ENCODE measurements at regions not wholly inside any gene's neighbourhood (a gene's known extent, or its start where the extent isn't known, plus 50 kb on each side); places are given as distances from the start of the nearest gene placed in this dataset.

DNA sequence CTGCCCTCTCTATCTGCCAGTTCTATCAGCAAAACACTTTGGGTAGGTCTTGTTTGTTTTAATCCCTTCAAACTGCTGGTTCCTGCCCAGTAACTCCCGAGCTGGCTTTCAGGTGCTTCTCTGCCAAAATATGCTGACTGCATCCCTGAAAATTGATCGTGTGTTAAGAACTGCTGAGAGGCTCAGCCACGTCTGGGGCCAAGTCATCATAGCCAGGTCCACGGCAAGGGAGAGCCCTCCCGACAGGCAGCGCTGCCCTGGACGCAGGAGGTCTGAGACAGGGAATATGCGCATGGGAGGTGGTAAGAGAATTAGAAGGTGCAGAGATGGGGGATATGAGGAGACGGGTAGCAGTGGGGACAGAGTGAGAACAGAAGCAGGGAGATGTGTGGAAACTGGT lies 179.7 kb upstream of the TOPAZ1 start:
- Histone ChIP-seq H3K9ac (ENCODE audit: low read length) (no peak overlapping the region), H3F3A (ENCODE audit: insufficient read depth, low read length) (no peaks in the 10 kb centered on the region), H3K4me2 (ENCODE audit: low read length) (no peak overlapping the region), H3K36me3 (ENCODE audit: insufficient read depth, low read length) (no peaks in the 10 kb centered on the region), H3K9me3 (ENCODE audit: low read length) (no peaks in the 10 kb centered on the region), H4K20me1 (ENCODE audit: insufficient read depth, low read length) (no peaks in the 10 kb centered on the region), H3K4me1 (ENCODE audit: insufficient read depth, low read length, severe bottlenecking) (no peaks in the 10 kb centered on the region), H3K4me3 (ENCODE audit: low read depth, low read length, poor library complexity, severe bottlenecking) (no peak overlapping the region), H3K27me3 (ENCODE audit: insufficient read depth, low read length) (no peaks in the 10 kb centered on the region), H3K27ac (ENCODE audit: low read depth, low read length, poor library complexity, severe bottlenecking) (no peak overlapping the region), H3K79me2 (ENCODE audit: insufficient read depth, low read length) (no peaks in the 10 kb centered on the region), H2AFZ (ENCODE audit: low read length) (no peak overlapping the region), H3K9me2 (ENCODE audit: low read depth, low read length) (no peaks in the 10 kb centered on the region)
- TF ChIP-seq, protein P1, sequence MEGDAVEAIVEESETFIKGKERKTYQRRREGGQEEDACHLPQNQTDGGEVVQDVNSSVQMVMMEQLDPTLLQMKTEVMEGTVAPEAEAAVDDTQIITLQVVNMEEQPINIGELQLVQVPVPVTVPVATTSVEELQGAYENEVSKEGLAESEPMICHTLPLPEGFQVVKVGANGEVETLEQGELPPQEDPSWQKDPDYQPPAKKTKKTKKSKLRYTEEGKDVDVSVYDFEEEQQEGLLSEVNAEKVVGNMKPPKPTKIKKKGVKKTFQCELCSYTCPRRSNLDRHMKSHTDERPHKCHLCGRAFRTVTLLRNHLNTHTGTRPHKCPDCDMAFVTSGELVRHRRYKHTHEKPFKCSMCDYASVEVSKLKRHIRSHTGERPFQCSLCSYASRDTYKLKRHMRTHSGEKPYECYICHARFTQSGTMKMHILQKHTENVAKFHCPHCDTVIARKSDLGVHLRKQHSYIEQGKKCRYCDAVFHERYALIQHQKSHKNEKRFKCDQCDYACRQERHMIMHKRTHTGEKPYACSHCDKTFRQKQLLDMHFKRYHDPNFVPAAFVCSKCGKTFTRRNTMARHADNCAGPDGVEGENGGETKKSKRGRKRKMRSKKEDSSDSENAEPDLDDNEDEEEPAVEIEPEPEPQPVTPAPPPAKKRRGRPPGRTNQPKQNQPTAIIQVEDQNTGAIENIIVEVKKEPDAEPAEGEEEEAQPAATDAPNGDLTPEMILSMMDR (IDR thresholded peaks at IDR 0.05; ENCODE audit: low read length) = no peak
- TF ChIP-seq EZH2 (IDR thresholded peaks at IDR 0.05; ENCODE audit: borderline replicate concordance, low read length) = no peak

DNA sequence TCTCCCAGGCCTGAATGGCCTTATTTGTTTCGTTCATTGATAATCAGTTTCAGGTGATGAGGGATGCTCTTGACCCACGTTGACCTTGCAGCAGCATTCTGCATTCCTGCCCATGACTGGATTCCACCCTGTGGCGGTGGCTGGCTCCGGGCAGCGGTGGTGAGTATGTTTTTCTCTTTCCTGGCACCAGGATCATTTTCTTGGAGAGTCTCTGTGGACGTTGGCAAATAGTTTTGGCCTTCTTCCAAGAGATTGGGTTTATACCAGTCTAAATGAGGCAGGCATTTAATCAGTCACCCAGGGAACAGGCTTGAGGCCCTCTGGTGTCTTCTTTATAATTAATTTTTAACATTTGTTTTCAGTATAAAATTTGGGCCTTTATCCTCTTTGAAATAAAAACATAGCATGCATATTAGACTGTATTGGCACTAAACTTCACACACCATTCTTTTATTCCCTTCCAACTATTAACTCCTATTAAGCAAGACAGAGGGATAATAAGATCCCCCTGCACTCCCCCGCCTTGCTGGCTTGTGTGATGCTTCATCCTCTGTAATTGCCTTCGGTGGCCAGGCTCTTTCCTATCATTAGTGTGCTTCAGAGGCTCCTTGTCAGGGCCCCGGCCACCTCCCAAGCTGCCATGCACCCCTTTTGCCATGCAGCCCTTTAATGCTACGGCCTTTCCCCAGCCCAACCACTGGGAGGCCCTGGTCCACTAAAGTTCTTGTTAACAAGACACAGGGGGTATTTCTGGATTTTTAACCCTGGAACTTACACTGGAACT lies 176.2 kb upstream of the TOPAZ1 start:
- Histone ChIP-seq H3K4me3 (ENCODE audit: low read depth, low read length, poor library complexity, severe bottlenecking) (no peak overlapping the region), H3K4me2 (ENCODE audit: low read length) (no peak overlapping the region), H3F3A (ENCODE audit: insufficient read depth, low read length) (no peaks in the 10 kb centered on the region), H3K9me2 (ENCODE audit: low read depth, low read length) (no peaks in the 10 kb centered on the region), H2AFZ (ENCODE audit: low read length) (no peak overlapping the region), H3K9ac (ENCODE audit: low read length) (no peak overlapping the region), H4K20me1 (ENCODE audit: insufficient read depth, low read length) (no peaks in the 10 kb centered on the region), H3K9me3 (ENCODE audit: low read length) (no peaks in the 10 kb centered on the region), H3K4me1 (ENCODE audit: insufficient read depth, low read length, severe bottlenecking) (no peaks in the 10 kb centered on the region), H3K36me3 (ENCODE audit: insufficient read depth, low read length) (no peaks in the 10 kb centered on the region), H3K79me2 (ENCODE audit: insufficient read depth, low read length) (no peaks in the 10 kb centered on the region), H3K27me3 (ENCODE audit: insufficient read depth, low read length) (no peaks in the 10 kb centered on the region), H3K27ac (ENCODE audit: low read depth, low read length, poor library complexity, severe bottlenecking) (no peak overlapping the region)
- TF ChIP-seq, protein P1 (IDR thresholded peaks at IDR 0.05; ENCODE audit: low read length) = no peak
- no peak for TF ChIP-seq EZH2 (IDR thresholded peaks at IDR 0.05; ENCODE audit: borderline replicate concordance, low read length)

DNA sequence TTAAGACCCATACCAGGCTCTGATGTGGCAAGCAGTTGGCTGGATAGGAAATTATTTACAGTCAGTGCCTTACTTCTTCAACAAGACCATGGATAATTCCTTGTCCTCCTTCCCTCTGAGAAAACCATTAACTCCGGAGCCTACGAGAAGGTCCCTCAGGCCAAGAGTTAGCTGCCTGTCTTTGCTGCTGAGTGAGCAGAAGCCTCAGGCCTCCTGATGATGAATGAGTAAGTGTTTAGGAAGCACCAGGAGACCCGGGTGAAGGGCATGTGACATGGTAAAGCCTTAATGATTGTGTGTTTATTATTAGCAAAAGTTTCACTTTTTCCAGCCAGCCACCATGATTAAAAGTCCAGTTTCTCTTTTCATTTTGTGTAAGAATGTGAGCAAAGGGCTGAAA lies 174.9 kb upstream of the TOPAZ1 start:
- H3K9me3 ChIP-seq (ENCODE audit: low read length) = no peaks in the 10 kb centered on the region
- no peaks in the 10 kb centered on the region for H3K79me2 ChIP-seq (ENCODE audit: insufficient read depth, low read length)
- no peaks in the 10 kb centered on the region for H3K36me3 ChIP-seq (ENCODE audit: insufficient read depth, low read length)
- H3K27ac ChIP-seq (ENCODE audit: low read depth, low read length, poor library complexity, severe bottlenecking) = no peak overlapping the region
- H3F3A ChIP-seq (ENCODE audit: insufficient read depth, low read length) = no peaks in the 10 kb centered on the region
- H3K4me3 ChIP-seq (ENCODE audit: low read depth, low read length, poor library complexity, severe bottlenecking) = no peak overlapping the region
- no peaks in the 10 kb centered on the region for H3K9me2 ChIP-seq (ENCODE audit: low read depth, low read length)
- TF ChIP-seq EZH2 (IDR thresholded peaks at IDR 0.05; ENCODE audit: borderline replicate concordance, low read length) = no peak
- TF ChIP-seq, protein P1 (IDR thresholded peaks at IDR 0.05; ENCODE audit: low read length) = no peak
- H4K20me1 ChIP-seq (ENCODE audit: insufficient read depth, low read length) = no peaks in the 10 kb centered on the region
- no peaks in the 10 kb centered on the region for H3K4me1 ChIP-seq (ENCODE audit: insufficient read depth, low read length, severe bottlenecking)
- no peak overlapping the region for H3K9ac ChIP-seq (ENCODE audit: low read length)
- H3K27me3 ChIP-seq (ENCODE audit: insufficient read depth, low read length) = no peaks in the 10 kb centered on the region
- no peak overlapping the region for H2AFZ ChIP-seq (ENCODE audit: low read length)
- H3K4me2 ChIP-seq (ENCODE audit: low read length) = no peak overlapping the region
